PC-3 (cell line): ENCODE measurements at regions not wholly inside any gene's neighbourhood (a gene's known extent, or its start where the extent isn't known, plus 50 kb on each side); places are given as distances from the start of the nearest gene placed in this dataset.
"Not testable (repeated sequence)": the region's sequence is repeated elsewhere in the genome, so short reads cannot be mapped to it uniquely, and the experiment has no call there.

Source experiments
- EZH2 ChIP-seq: fragments of 300-600 bp; sonication (generic); IDR thresholded peaks from one replicate; pipeline ENCODE4 v1.6.1; 2017; ENCODE audit warnings: antibody characterized with exemption, mild to moderate bottlenecking, low read length; ENCODE audit not compliant: unreplicated experiment
- TF ChIP-seq, protein P1 (sequence below): fragments of 300-600 bp; sonication (generic); conservative IDR thresholded peaks from 2 replicates; pipeline ENCODE4 v1.5.1; 2017; ENCODE audit warnings: antibody characterized with exemption, low read depth, mild to moderate bottlenecking, low read length

DNA sequence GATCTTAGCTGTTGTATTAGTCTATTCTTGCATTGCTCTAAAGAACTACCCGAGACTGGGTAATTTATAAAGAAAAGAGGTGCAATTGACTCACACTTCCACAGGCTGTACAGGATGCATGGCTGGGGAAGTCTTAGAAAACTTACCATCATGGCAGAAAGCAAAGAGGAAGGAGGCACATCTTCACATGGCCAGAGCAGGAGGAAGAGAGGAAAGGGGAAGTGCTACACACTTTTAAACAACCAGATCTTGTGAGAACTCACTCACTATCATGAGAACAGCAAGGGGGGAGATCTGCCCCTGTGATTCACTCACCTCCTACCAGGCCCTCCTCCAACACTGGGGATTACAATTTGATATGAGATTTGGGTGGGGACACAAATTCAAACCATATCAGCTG lies 494.2 kb upstream of the CCDC196 start:
- TF ChIP-seq, protein P1, sequence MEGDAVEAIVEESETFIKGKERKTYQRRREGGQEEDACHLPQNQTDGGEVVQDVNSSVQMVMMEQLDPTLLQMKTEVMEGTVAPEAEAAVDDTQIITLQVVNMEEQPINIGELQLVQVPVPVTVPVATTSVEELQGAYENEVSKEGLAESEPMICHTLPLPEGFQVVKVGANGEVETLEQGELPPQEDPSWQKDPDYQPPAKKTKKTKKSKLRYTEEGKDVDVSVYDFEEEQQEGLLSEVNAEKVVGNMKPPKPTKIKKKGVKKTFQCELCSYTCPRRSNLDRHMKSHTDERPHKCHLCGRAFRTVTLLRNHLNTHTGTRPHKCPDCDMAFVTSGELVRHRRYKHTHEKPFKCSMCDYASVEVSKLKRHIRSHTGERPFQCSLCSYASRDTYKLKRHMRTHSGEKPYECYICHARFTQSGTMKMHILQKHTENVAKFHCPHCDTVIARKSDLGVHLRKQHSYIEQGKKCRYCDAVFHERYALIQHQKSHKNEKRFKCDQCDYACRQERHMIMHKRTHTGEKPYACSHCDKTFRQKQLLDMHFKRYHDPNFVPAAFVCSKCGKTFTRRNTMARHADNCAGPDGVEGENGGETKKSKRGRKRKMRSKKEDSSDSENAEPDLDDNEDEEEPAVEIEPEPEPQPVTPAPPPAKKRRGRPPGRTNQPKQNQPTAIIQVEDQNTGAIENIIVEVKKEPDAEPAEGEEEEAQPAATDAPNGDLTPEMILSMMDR: not testable (repeated sequence)
- not testable (repeated sequence) for TF ChIP-seq EZH2
